Motor neuron (in vitro differentiated cells): ENCODE measurements at regions not wholly inside any gene's neighbourhood (a gene's known extent, or its start where the extent isn't known, plus 50 kb on each side); places are given as distances from the start of the nearest gene placed in this dataset.

ENCODE experiments used
- ATAC-seq, 8 experiments: fragments of 200-7000 bp; cut with Tn5 transposase; replicated peaks in 6 of 8; 2 replicates each; pipeline ENCODE4 v1.8.0; 2021; ENCODE audit warnings: mild to moderate bottlenecking in 8 of 8, moderate library complexity in 8 of 8
- H3K27ac ChIP-seq, 2 donors: fragments of 250-450 bp; sonication (Bioruptor Pico); 2 replicates each; pipeline ENCODE4 v1.9.0; 2021; ENCODE audit warnings: antibody characterized with exemption in 2 of 2, mild to moderate bottlenecking in 2 of 2, moderate library complexity in 1 of 2
- H3K4me1 ChIP-seq, 2 donors: fragments of 250-450 bp; sonication (Bioruptor Pico); replicated peaks in 1 of 2; 2 replicates each; pipeline ENCODE4 v1.6.1; 2021; ENCODE audit warnings: antibody characterized with exemption in 2 of 2, mild to moderate bottlenecking in 2 of 2, moderate library complexity in 1 of 2
- H3K4me3 ChIP-seq, 5 donors: fragments of 250-450 bp; sonication (Bioruptor Pico); 2 replicates each; pipeline ENCODE4 v1.9.0; 2021; ENCODE audit warnings: antibody characterized with exemption in 5 of 5, mild to moderate bottlenecking in 5 of 5, moderate library complexity in 4 of 5
- WGBS, 10 experiments: fragments of 450-650 bp; shearing (Covaris generic); methylation state at CpG; one replicate each; pipeline ENCODE4 v1.0.0; 2022; 5-methylcytosine and 5-hydroxymethylcytosine counted together
- in situ Hi-C, 9 experiments: fragments of 400-800 bp; cut with MboI; loops; one replicate each; pipeline ENCODE4 v1.15.0; 2021; ENCODE audit warnings: low sequenced_read_pairs in 9 of 9, low pct_unique_long_range_greater_than_20kb in 2 of 9; ENCODE audit not compliant: unreplicated experiment in 9 of 9

GRCh38 chr20:17808782-17809181, 109.0 kb downstream of the BANF2 start:
- no peak for ATAC-seq
- 60 to 100% (median 95%) methylated on average over 1 to 2 of the region's 5 CpGs; no CpG with 5 or more reads in 6 of the 10 experiments for WGBS, 10 experiments
- in situ Hi-C loops = no loop called here
- Histone ChIP-seq H3K27ac (no peak overlapping the region), H3K4me3 (no peak overlapping the region), H3K4me1 (peaks cover 0 to 8% of the 10 kb centered on the region in 2 donors)

DNA sequence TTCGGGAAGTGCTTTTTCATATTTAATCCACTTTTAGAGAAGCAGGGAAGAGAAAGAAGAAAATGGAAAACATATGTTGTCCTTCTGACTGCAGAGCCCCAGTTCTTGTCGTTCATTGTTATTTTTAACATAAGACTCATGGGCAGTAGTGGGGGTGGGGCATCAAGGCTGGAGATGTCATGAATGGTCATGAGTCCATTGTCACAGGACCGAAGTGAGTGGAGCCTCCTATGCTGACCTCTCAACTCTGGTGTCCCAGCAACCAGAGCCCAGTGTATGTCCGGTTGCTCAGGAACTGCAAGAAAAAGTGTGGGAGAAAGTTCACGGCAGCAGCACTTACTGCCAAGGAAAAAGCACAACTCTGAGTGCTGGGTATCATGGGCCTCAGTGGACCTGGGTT, 108.6 kb downstream of the BANF2 start:
- no peak overlapping the region for H3K4me3 ChIP-seq
- in situ Hi-C loops = no loop called here
- peaks cover 0 to 8% of the 10 kb centered on the region in 2 donors for H3K4me1 ChIP-seq
- ATAC-seq = peak in 7 of 8 experiments; percentile 22 to 97 (median 90)
- 0 to 58% (median 17%) methylated on average over 1 to 5 of the region's 5 CpGs; no CpG with 5 or more reads in 1 of the 10 experiments for WGBS, 10 experiments
- no peak overlapping the region for H3K27ac ChIP-seq

DNA sequence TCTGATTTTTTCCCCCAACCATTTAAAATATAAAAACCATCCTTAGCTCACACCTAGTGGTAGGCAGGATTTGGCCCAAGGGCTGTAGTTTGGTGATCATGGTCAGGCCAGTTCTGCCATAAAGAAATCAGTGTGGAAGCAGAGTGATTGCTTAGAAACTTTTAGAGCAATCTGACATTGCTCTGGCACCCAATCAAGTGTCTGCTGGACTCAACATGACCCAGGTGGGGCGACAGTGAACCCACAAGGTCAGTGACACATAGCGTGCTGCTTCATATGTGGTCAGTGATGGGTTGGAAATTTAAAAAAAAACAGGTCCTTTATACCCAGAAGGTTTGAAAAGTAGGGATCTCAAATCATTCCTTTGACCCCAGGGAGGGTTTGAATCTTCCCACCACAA, 107.9 kb downstream of the BANF2 start:
- no peak for ATAC-seq
- peaks cover 0 to 8% of the 10 kb centered on the region in 2 donors for H3K4me1 ChIP-seq
- in situ Hi-C loops = no loop called here
- WGBS, 10 experiments = 56 to 80% (median 69%) methylated on average over 1 to 2 of the region's 2 CpGs; no CpG with 5 or more reads in 7 of the 10 experiments
- no peak overlapping the region for H3K27ac ChIP-seq
- no peak overlapping the region for H3K4me3 ChIP-seq

GRCh38 chr20:17806739-17807441, 107.1 kb downstream of the BANF2 start:
- in situ Hi-C loops = no loop called here
- no peak overlapping the region for H3K4me3 ChIP-seq
- H3K4me1 ChIP-seq = peaks cover 0 to 8% of the 10 kb centered on the region in 2 donors
- ATAC-seq = peak in 5 of 8 experiments; percentile 18 to 91 (median 88)
- H3K27ac ChIP-seq = no peak overlapping the region
- WGBS, 10 experiments = 0 to 100% (median 60%) methylated on average over 1 to 10 of the region's 26 CpGs; no CpG with 5 or more reads in 1 of the 10 experiments

GRCh38 chr20:17806107-17806506, 106.3 kb downstream of the BANF2 start:
- Histone ChIP-seq H3K27ac (no peak overlapping the region), H3K4me1 (peaks cover 0 to 8% of the 10 kb centered on the region in 2 donors), H3K4me3 (no peak overlapping the region)
- no peak for ATAC-seq
- in situ Hi-C loops = no loop called here
- 67 to 100% (median 96%) methylated on average over 1 to 6 of the region's 7 CpGs; no CpG with 5 or more reads in 1 of the 10 experiments for WGBS, 10 experiments

DNA sequence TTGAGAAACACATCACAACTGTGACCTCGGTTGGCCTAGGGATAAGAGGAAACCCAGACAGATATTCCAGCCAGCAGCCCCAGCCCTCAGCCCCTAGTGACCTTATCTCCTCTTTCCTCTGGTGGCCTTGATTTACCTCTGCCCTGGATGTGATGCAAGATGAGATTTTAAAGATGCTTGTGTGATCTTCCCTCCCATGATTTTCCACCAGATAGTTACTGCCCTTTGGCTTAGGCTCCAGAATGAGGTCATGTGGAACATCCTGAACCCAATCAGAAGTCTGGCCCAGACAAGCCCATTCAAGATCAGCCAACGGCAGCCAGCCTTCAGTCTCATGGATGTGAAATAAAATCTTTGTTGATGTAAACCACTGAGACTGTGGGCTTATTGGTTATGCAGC, 104.0 kb downstream of the BANF2 start:
- no peak overlapping the region for H3K4me3 ChIP-seq
- WGBS, 10 experiments = 0 to 100% (median 92%) methylated on average over 1 to 2 of the region's 2 CpGs; no CpG with 5 or more reads in 3 of the 10 experiments
- in situ Hi-C loops = no loop called here
- H3K4me1 ChIP-seq = peaks cover 0 to 5% of the 10 kb centered on the region in 2 donors
- no peak for ATAC-seq
- H3K27ac ChIP-seq = no peak overlapping the region

- 83 to 100% (median 87%) methylated on average over 1 of the region's 1 CpG; no CpG with 5 or more reads in 6 of the 10 experiments for WGBS, 10 experiments
- no peak overlapping the region for H3K27ac ChIP-seq
- no peaks in the 10 kb centered on the region for H3K4me1 ChIP-seq
- no peak for ATAC-seq
- H3K4me3 ChIP-seq = no peak overlapping the region
- in situ Hi-C loops = no loop called here
These were observed 99.9 kb downstream of the BANF2 start for GRCh38 chr20:17799575-17800227.

- in situ Hi-C loops = no loop called here
- Histone ChIP-seq H3K4me3 (no peak overlapping the region), H3K27ac (no peak overlapping the region), H3K4me1 (no peaks in the 10 kb centered on the region)
- WGBS, 10 experiments = 60 to 100% (median 80%) methylated on average over 1 of the region's 1 CpG; no CpG with 5 or more reads in 5 of the 10 experiments
- ATAC-seq = no peak
These were observed 98.8 kb downstream of the BANF2 start for GRCh38 chr20:17798601-17799000.

DNA sequence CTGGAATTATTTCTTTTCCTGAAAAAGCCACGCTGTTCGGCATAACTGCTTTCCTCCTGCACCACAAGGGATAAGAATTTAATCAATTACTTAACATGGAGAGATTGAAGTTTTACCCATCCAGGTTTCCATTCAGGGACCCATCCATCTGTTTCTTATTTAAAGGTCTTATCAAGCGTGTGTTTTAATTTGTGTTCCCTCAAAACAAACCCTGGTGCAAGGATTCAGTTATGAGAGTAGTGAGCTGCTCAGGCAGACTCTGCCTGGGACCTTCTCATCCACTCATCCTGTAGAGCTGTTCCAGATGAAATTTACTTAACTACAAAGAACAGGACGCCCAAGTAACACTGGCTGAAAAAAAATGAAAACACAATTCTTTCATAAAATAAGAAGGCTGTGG, 97.8 kb downstream of the BANF2 start:
- no peaks in the 10 kb centered on the region for H3K4me1 ChIP-seq
- WGBS, 10 experiments = 47 to 90% (median 71%) methylated on average over 2 to 4 of the region's 4 CpGs; no CpG with 5 or more reads in 2 of the 10 experiments
- H3K4me3 ChIP-seq = no peak overlapping the region
- H3K27ac ChIP-seq = no peak overlapping the region
- no peak for ATAC-seq
- in situ Hi-C loops = no loop called here

DNA sequence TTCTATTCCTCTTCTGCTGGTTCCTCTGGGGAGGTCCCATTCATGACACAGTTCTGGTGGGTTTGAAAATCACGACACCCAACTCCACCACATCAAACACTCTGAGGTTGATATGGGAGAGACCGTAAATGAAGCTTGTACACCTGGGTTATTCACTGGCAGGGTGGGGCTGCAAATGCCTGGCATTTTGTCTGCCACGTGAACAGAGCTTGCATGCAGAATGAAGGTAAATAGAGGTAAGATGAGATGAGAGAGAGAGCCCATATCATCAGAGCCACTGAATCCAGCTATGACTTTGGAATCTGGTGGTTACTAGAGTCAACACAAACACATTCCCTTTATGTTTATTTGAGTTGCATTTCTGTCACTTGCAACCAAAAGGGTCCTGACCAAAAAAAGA, 97.4 kb downstream of the BANF2 start:
- H3K27ac ChIP-seq = no peak overlapping the region
- H3K4me3 ChIP-seq = no peak overlapping the region
- 59 to 100% (median 67%) methylated on average over 1 to 3 of the region's 3 CpGs; no CpG with 5 or more reads in 4 of the 10 experiments for WGBS, 10 experiments
- H3K4me1 ChIP-seq = no peaks in the 10 kb centered on the region
- ATAC-seq = no peak
- in situ Hi-C loops = no loop called here

DNA sequence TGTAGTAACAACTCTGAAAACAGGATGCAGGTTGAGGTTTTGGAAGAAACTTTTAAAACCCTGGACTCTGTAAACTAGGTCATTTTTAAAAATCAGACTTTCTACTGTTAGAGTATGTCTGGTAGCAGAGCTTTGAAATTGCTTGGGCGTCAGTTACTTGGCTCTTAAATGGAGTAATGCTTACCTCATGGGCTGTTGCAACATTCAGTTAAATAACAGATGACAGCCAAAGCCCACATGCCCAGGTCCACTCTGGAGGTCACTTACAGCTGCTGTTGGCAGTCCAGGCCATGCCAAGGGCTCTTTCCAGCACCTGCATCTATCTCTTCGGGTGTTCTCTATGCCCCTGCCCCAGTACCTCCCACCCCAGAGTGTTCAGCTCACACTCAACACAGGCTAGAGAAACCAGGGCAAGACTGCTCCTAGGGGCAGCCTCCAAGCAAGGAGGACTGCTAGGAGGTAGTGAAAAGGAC, 96.4 kb downstream of the BANF2 start:
- H3K4me3 ChIP-seq = no peak overlapping the region
- WGBS, 10 experiments = 0 to 88% (median 61%) methylated on average over 1 to 2 of the region's 2 CpGs; no CpG with 5 or more reads in 6 of the 10 experiments
- peak in 3 of 8 experiments; percentile 52 to 99 (median 98) for ATAC-seq

GRCh38 chr20:17795501-17796071, 95.8 kb downstream of the BANF2 start:
- H3K27ac ChIP-seq = no peak overlapping the region
- no peaks in the 10 kb centered on the region for H3K4me1 ChIP-seq
- in situ Hi-C loops = no loop called here
- ATAC-seq = peak in 1 of 8 experiments; percentile 13
- no peak overlapping the region for H3K4me3 ChIP-seq
- 17 to 100% (median 54%) methylated on average over 1 to 4 of the region's 5 CpGs; no CpG with 5 or more reads in 4 of the 10 experiments for WGBS, 10 experiments

More for the DNA sequence above, 96.4 kb downstream of the BANF2 start:
- in situ Hi-C loops = no loop called here
- Histone ChIP-seq H3K4me1 (no peaks in the 10 kb centered on the region), H3K27ac (no peak overlapping the region)

DNA sequence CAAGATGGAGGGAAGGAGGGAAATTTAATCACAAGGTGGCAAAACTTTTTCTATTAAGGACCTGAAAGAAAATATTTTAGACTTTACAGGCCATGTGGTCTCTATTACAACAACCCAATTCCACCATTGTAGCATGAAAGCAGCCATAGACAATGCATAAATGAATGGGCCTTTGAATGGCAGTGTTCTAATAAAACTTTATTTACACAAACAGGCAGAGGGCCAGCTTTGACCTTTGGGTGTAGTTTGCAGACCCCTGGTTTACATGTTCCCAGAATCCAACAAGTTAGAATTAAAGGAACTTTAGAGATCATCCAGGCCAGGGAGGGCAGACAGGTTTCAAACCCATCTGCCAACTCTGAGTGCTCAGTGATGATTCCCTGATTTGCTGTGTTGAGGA, 95.2 kb downstream of the BANF2 start:
- Histone ChIP-seq H3K4me3 (no peak overlapping the region), H3K4me1 (no peaks in the 10 kb centered on the region), H3K27ac (no peak overlapping the region)
- ATAC-seq = no peak
- in situ Hi-C loops = no loop called here
